Stimulated activated CD4-positive, alpha-beta T cell treated with anti-CD3 and anti-CD28 coated beads, Interleukin-15, amount 100 ng/mL, for 1 hour (primary cell): ENCODE measurements at regions not wholly inside any gene's neighbourhood (a gene's known extent, or its start where the extent isn't known, plus 50 kb on each side); places are given as distances from the start of the nearest gene placed in this dataset.
"Not testable (repeated sequence)": the region's sequence is repeated elsewhere in the genome, so short reads cannot be mapped to it uniquely, and the experiment has no call there.

Experiments
- DNase-seq, 2 donors: peaks; one replicate each; pipeline ENCODE4 v3.0.0-alpha.2; 2020; ENCODE audit warnings: low read depth in 1 of 2, low spot score in 1 of 2

GRCh38 chr11:11722246-11722645 is 100.4 kb upstream of the GALNT18 start:
- DNase-seq: no peak

GRCh38 chr11:11718511-11718910 is 96.7 kb upstream of the GALNT18 start:
- no peak for DNase-seq

GRCh38 chr11:11717064-11717725 is 95.4 kb upstream of the GALNT18 start:
- DNase-seq: no peak

GRCh38 chr11:11715075-11715474 is 93.3 kb upstream of the GALNT18 start:
- DNase-seq: not testable (repeated sequence)

GRCh38 chr11:11710556-11710955 is 88.8 kb upstream of the GALNT18 start:
- no peak for DNase-seq

GRCh38 chr11:11709447-11710239 is 87.8 kb upstream of the GALNT18 start:
- DNase-seq: no peak

GRCh38 chr11:11708256-11708655 is 86.5 kb upstream of the GALNT18 start:
- DNase-seq: no peak

GRCh38 chr11:11706028-11706427 is 84.2 kb upstream of the GALNT18 start:
- no peak for DNase-seq

- no peak for DNase-seq
Measured at GRCh38 chr11:11703885-11704284, 82.1 kb upstream of the GALNT18 start.

GRCh38 chr11:11701070-11701469 is 79.3 kb upstream of the GALNT18 start:
- DNase-seq: no peak

GRCh38 chr11:11697796-11698195 is 76.0 kb upstream of the GALNT18 start:
- no peak for DNase-seq

GRCh38 chr11:11691296-11692151 is 69.7 kb upstream of the GALNT18 start:
- DNase-seq: no peak

GRCh38 chr11:11681536-11681935 is 59.7 kb upstream of the GALNT18 start:
- DNase-seq: no peak

GRCh38 chr11:11677672-11678356 is 56.0 kb upstream of the GALNT18 start:
- no peak for DNase-seq

- DNase-seq: no peak
Measured at GRCh38 chr11:11675671-11676181, 53.9 kb upstream of the GALNT18 start.

- DNase-seq: no peak
Measured at GRCh38 chr11:11672789-11673188, 51.0 kb upstream of the GALNT18 start.

- no peak for DNase-seq
Measured at GRCh38 chr11:11672101-11672500, 50.3 kb upstream of the GALNT18 start.
